Bone marrow (tissue), 2 donors: ENCODE measurements at regions not wholly inside any gene's neighbourhood (a gene's known extent, or its start where the extent isn't known, plus 50 kb on each side); places are given as distances from the start of the nearest gene placed in this dataset.
"Not testable (repeated sequence)": the region's sequence is repeated elsewhere in the genome, so short reads cannot be mapped to it uniquely, and the experiment has no call there.

Source experiments
- DNase-seq, 2 donors: peaks; one replicate each; lab custom pipeline; 2025; lab: John Stamatoyannopoulos, UW

DNA sequence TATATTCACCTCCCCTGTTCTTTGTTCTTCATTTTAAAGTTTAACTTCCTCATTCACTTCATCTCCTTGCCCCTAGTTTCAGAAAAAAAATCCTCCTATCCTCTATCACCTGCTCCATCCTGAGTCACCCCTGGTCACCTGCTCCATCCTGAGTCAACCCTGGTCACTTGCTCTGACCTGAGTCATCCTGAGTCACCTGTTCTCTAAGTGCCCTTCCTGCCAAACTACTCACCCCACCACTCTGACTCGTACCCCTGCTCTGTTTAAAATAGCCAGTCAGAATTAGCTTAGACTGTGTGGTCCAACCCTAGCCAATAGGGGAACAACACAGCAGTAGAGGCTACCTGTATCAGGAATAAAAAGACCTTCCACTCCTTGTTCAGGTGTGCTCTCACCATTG, 716.9 kb downstream of the ZBBX start:
- no peak for DNase-seq

DNA sequence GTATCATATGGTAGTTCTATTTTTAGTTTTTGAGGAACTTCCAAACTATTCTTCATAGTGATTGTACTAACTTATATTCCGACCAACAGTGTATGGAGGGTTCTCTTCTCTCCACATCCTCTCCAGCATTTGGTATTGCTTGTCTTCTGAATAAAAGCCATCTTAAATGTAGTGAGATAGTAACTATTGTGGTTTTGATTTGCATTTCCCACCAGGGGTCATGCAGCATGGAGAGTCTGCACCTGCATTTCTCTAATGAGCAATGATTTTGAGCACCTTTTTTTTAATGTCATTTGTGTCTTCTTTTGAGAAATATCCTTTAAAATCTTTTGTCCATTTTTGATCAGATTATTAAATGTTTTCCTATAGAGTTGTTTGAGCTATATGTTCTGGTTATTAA, 718.5 kb downstream of the ZBBX start:
- DNase-seq = no peak

DNA sequence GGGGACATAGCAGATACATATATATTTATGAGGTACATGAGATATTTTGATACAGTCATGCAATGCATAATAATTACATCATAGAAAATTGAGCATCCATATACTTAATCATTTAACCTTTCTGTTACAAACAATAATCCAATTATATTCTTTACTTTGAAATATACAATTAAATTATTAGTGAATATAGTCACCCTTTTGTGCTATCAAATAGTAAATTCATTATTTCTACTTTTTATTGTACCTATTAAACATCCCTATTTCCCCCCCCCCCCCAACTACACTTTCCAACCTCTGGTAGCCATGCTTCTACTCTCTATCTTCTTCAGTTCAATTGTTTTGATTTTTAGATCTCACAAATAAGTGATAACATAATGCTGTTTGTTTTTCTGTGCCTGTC, 719.1 kb downstream of the ZBBX start:
- DNase-seq = no peak

DNA sequence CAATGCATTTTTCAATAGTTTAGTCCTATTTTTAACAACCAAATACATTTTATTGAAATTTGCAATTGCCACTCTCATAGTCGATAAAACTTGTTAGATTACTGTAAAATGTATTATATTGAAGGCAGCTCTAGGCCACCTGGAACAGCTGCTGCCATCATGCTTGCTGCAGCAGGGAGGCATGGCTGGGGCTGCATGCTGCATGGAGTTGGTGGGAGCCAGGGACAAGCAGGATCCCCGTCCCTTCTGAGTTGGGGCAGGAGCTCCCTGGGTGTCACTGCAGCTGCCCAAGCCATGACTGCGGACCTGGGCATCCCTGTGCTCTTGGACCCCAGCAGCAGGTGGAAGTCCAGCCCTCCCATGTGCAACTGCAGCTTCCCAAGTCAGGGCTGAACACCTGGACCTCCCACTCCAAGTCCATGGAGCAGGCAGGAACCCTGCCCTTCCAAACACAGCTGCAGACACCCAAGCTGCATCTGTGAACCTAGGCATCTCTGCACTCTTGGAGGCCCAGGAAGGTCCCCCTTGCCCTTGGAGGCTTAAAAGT, 742.0 kb downstream of the ZBBX start:
- no peak for DNase-seq

DNA sequence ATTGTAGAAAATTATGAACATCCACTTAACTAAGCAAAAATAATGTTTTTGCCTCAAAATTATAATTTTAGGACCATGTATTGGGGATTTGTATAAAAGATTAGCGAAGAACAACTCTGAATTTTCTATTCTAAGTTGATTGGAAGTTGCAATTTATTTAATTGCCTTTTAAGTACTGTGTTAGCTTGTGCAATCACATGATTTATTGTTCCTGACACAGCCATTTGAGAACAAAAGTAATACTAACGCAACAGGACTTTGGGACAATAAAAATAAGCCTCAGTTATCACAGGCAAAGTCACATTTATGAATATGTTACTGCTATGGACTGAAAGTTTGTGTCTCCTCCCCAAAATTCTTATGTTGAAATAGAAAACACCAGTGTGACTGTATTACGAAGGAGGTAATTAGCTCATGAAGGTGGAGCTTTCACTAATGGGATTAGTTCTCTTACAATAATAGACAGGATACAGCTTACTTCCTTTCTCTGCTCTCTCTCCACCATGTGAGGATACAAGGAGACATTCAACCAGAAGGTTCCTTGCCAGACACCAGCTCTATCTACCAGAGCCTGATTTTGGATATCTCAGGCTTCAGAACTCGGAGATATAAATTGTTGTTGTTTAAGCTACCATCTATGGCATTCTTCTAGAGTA, 745.9 kb downstream of the ZBBX start:
- DNase-seq = no peak

DNA sequence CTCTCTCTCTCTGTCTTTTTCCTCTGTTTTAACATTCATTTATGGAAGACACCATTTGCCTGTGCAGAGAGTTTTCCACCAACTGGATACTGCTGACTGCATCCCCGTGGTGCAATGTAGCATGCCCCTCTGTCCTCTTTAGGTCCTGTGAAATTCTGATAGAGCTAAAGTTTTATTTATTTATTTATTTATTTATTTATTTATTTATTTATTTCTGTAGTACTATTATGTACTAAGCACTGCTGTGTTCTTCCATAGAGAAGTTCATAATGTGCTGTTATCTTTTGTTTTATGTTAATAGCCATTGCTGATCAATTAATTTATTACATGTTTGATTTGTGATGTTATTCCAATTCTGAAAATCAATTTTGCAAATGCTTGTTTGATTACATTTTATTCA, 749.9 kb downstream of the ZBBX start:
- no peak for DNase-seq

DNA sequence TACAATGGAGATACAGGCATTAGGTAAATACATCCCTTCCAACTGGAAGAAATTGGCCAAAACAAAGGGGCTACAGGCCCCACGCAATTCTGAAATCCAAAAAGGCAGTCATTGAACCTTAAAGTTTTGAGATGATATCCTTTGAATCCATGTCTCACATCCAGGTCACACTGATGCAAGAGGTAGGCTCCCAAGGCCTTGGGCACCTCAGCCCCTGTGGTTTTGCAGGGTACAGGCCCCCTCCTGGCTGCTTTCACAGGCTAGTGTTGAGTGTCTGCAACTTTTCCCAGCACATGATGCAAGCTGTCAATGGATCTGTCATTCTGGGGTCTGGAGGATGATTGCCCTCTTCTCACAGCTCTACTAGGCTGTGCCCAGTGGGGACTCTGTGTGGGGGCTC, 766.7 kb downstream of the ZBBX start:
- no peak for DNase-seq

DNA sequence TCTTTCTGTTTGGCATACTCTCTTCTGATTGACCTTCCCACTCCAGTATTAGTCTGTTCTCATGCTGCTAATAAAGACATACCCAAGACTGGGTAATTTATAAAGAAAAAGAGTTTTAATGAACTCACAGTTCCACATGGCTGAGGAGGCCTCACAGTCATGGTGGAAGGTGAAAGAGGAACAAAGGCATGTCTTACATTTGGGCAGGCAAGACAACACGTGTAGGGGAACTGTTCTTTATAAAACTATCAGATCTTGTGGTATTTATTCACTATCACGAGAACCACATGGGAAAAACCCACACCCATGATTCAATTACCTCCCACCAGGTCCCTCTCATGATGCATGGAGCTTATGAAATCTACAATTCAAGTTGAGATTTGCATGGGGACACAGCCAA, 767.3 kb downstream of the ZBBX start:
- DNase-seq = not testable (repeated sequence)

DNA sequence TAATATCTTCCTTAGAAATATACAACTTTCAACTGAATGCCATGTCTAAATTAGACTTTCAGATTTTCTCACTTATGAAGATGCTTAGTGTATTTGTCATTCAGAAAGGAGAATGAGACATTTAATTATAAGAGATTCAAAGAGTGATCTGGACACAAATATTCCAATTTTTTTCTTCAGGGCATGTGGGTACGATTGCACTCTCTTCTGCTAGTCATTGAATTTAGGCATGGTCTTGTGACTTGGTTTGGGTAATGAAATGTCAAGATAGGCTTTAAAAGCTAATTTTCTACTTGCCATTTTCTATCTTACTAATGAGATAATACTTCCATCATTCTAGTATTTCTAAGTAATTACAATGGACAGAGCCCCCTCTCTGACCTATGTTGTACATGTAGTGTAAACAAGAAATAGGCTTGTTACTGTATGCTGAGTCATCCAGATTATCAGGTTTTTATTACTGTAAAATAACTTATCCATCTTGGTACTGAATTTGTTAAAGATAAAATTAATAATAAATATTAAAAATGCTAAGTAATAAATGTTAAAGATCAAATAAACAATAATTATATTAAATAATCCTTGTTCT, 770.8 kb upstream of the BCHE start:
- DNase-seq = no peak

DNA sequence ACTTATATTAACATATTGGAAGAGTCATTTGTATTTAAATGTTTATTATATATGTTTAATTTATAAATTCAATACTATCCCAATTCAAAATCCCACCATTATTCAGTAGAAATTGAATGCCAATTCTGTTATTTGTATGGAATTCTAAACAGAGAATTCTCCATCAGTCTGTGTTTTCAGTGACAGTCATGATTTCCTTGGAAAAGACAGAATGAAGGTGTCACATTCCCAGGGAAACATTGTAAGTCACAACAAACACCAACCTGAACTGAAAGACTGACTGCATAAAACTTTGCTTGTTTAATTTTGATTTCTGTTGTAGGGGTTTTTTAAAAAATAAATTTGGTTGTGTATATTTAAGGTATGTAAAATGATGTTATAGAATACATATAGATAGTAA, 769.8 kb upstream of the BCHE start:
- no peak for DNase-seq

DNA sequence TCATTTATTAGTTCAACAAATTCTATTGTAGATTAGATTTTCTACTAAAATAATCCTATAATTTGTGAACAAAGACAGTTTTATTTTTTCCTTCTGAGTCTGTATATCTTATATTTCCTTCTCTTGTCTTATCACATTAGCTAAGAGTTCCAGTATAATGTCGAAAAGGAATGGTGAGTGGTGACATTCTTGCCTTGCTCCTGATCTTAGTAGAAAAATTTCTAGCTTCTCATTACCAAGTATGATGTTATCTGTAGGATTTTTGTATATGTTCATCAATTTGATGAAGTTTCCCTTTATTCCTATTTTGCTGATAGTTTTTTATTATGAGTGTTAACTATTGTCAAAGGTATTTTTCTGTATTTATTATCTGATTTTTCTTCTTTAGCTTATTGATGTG, 756.6 kb upstream of the BCHE start:
- no peak for DNase-seq

DNA sequence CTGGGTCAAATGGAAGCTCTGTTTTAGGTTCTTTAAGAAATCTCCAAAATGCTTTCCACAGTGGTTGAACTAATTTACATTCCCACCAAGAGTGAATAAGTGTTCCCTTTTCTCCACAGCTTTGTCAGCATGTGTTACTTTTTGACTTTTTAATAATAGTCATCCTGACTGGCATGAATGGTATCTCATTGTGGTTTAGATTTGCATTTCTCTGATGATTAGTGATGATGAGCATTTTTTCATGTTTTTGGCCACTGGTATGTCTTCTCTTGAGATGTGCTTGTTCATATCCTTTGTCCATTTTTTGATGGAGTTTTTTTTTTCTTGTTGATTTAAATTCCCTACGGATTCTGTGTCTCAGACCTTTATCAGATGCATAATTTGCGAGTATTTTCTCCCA, 745.0 kb upstream of the BCHE start:
- DNase-seq = no peak

DNA sequence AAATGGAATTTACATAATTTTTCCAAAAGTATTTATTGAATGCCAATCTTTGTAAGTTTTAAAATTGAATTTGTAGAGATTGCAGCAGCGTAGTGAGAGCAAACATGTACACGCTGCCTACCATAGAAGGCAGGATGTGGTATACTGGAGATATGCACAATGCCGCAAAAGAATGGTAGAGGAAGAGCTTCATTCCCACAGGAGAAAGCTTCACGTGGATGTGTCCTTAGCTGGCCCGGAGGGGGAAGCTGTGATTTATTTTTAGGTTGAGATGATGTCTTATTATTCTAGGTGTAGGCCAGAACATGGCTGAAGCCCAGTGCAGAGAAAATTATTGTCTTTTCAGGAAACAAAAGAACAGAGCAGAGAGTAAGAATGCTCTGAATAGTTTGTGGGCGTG, 743.3 kb upstream of the BCHE start:
- DNase-seq = no peak

DNA sequence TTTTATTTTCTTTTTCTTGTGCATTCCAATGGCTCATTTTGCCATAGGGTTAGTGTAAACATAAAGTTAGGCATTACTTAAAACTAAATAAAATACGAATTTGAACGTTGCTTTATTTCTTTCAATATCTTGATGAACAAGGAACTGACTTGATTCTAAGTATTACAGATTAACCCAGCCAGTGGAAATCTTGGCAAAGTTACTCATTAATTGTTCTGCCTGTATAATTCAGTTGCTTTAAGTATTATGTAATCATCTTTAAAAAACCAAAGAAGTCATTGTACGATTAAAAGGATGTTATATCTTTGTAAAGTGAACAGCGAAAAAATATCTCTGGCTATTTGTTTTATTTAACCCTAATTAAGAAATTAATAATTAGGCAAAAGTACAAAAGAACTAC, 737.9 kb upstream of the BCHE start:
- DNase-seq = no peak

DNA sequence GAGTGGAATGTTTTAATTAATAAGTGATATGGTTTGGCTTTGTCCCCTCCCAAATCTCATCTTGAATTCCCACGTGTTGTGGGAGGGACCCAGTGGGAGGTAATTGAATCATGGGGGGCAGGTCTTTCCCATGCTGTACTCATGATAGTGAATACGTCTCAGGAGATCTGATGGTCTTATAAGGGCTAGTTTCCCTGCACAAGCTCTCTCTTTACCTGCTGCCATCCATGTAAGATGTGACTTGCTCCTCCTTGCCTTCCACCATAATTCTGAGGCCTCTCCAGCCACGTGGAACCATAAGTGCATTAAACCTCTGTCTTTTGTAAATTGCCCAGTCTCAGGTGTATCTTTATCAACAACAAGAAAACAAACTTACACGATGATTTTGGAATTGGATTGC, 734.5 kb upstream of the BCHE start:
- not testable (repeated sequence) for DNase-seq

DNA sequence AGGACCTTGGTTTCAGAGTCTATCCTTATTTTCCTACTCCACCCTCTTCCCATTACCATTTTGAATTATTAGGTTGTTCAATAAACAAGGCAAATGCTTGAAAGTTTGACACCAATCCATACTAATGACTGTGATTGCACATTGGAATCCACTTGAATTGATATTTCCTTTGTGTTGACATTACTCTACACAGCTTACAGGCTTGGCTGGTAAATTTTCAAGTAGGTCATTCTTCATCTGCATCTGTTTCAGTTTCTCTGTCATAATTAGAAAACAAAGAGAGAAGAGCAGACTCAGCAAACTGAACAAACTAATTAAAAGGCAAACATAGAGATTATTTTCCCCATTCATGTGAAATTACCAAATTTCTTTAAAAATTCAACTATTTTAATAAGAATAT, 732.9 kb upstream of the BCHE start:
- DNase-seq = no peak

DNA sequence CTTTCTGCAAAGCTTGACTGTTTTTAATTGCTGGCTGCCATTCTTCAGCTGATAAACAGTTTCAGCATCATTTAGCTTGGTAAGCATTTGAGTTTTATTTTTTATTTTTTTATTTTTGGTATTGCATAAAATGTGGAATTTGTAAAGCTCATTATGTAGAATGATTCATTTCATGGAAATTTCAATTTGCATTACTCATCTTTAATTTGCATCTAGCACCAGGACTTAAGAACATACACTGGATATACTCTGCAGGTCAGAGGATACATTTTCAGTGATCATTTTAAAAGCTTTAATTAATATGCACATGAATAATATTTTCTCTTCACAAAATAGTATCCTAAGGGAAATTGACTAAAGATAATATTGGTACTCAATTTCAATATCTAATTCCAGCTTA, 732.4 kb upstream of the BCHE start:
- no peak for DNase-seq

DNA sequence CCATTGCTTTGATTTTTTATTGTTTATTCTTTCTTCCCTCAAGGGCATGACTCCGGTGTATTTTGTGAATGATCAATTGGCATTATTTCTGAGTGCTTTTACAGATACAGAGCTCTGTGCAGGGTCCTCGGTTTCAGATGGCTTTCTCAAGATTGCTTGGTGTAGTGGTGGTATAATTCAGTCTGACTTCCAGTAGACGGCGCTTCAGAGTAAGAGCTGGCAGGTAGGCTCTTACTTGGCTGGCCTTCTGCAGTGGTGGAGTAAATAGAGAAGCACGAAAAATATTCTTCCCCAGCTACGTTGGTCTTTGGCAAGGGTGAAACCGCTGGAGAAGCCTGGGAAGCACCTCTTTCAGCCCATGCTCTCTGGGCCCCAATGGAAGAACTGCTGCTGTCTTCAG, 723.0 kb upstream of the BCHE start:
- no peak for DNase-seq

DNA sequence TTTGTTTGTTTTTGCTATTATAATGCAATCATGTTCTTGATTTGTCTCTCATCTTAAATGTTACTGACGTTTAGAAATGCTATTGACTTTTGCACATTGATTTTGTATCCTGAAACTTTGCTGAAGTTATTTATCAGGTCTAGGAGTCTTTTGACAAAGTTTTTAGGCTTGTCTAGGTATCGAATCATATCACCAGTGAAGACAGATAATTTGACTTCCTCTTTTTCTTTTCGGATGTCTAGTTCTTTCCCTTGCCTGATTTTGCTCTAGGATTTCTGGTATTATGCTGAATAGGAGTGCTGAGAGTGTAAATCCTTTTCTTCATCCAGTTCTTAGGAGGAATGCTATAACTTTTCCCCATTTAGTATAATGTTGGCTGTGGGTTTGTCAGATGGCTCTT, 719.7 kb upstream of the BCHE start:
- no peak for DNase-seq

DNA sequence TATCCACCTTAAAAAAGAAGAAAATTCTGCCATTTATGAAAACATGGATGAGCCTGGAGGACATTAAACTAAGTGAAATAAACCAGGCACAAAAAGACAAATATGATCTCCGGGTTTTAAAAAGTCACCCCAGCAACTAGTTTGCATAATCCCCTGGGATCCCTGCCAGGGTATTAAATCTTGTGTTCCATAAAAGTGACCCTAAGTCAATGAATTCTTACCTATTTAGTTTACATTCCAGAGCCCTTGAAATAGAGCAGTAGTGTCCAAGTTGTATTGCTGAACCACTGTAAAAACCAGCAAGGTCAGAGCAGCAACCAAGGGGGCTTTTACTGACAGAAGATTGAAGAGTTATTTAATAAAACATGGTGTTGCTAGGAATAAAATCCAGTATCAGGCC, 716.8 kb upstream of the BCHE start:
- DNase-seq = no peak

DNA sequence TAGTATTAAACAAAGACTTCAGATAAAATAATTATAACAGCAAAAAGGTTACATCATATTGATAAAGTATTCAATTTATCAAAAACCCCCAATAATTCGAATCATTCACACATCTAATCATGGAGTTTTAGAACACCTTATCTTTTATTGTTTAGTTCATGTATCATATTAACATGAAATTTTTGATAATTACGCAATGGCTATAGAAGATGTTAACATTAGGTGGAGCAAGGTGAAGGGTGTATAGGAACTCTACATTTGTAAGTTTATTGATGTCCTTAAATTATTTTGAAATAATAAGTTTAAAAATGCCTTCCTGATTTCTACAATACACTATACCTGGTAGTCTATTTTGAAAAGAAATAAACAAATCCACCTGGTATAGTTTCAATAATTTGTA, 696.5 kb upstream of the BCHE start:
- no peak for DNase-seq

DNA sequence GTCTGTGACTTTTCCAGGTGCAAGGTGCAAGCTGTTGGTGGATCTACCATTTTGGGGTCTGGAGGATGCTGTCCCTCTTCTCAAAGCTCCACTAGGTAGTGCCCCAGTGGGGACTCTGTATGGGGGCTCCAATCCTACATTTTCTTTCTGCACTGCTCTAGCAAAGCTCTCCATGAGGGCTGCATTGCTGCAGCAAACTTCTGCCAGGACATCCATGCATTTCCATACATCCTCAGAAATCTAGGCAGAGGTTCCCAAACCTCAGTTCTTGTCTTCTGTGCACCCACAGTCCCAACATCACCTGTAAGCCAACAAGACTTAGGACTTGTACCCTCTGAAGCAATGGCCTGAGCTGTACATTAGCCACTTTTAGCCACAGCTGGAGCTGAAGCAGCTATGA, 694.5 kb upstream of the BCHE start:
- no peak for DNase-seq

DNA sequence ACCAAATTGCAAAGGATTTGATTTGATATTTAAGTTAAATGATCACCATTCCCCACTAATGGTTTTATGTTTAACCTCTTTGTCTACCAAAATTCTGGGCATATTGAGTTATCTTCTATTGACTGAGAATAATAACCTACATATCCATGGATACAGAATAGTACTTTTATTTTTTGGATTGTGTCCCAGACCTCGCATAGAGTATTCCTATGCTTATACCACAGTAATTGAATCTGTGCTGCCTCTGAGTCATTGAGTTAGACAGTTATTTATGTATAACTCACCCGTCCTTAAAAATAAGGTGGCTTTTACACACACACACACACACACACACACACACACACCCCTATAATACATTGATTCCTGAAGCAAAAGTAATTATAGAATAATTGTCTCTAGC, 690.1 kb upstream of the BCHE start:
- DNase-seq = no peak

DNA sequence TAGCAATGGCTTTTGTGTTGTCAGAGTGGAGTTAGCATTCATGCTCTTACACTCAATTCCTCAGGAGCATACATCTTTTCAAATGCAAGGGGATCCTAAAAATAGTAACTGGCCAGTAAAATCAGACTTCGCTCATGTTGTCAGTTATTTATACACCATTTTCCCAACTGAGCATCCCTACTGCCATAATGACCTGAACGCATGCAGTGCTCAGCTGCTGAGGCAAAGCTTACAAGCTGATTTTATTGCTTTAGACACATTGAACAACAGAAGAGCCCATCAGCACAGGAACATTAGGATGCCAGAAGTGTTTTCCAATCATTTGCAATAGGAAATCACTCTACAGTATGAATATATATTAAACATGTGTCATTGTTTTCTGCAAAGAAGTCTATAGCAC, 689.7 kb upstream of the BCHE start:
- DNase-seq = no peak
